ENCODE measurements at regions not wholly inside any gene's neighbourhood (a gene's known extent, or its start where the extent isn't known, plus 50 kb on each side); places are given as distances from the start of the nearest gene placed in this dataset.

- FAIRE-seq: no peak
Measured at GRCh38 chr22:47329727-47330650, 567.5 kb downstream of the TBC1D22A start.

DNA sequence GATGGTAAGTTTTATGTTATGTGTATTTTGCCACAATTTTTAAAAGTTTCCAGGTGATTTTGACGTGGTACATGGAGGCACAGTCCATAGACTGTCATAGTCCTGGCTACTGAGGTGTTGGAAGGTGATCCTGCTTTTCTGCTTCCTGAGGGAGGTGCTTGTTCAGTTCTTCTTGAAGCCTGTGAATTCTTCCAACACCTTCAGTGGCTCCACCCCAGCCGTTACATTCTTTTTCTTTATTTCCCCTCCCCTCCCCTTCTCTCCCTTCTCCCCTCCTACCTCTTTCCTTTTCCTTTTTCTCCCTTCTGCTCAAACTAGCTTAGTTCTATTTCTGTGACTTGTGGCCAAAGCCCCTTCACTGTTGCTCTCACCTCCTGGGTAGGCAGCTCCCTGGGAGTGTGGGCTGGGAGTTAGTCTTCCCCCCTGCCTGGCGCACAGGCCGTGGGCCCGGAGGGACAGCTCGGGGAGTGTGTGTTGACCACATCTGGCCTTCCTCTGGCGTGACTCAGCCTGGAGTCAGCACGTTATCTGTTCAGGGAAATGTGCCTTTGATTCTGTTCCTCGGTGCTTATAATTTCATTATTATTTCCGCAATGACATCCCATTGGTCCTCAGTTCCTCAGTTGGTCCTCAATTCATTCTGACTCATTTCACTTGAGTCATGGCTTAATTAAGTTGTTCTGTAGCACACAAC is 566.2 kb downstream of the TBC1D22A start:
- FAIRE-seq (no peak), DNase-seq (ENCODE audit: insufficient read length, low spot score) (no peak)
- TF ChIP-seq PAX5 (IDR thresholded peaks at IDR 0.05; ENCODE audit: insufficient read depth, low read length, severe bottlenecking) (no peak), POU2F2 (IDR thresholded peaks at IDR 0.05; ENCODE audit: low read depth, low read length) (no peak), POLR2A (IDR thresholded peaks at IDR 0.05; ENCODE audit: low read depth, low read length) (no peak), TAF1 (IDR thresholded peaks at IDR 0.05; ENCODE audit: low read depth, low read length) (no peak), SPI1 (IDR thresholded peaks at IDR 0.05; ENCODE audit: low read depth, low read length) (no peak), POLR2AphosphoS5 (IDR thresholded peaks at IDR 0.05; ENCODE audit: low read depth, low read length) (no peak)

More at GRCh38 chr22:47329727-47330650, 567.5 kb downstream of the TBC1D22A start:
- DNase-seq (ENCODE audit: insufficient read length, low spot score): no peak
- TF ChIP-seq POU2F2 (IDR thresholded peaks at IDR 0.05; ENCODE audit: low read depth, low read length): no peak
- TF ChIP-seq PAX5 (IDR thresholded peaks at IDR 0.05; ENCODE audit: insufficient read depth, low read length, severe bottlenecking): no peak
- TF ChIP-seq POLR2A (IDR thresholded peaks at IDR 0.05; ENCODE audit: low read depth, low read length): no peak
- no peak for TF ChIP-seq TAF1 (IDR thresholded peaks at IDR 0.05; ENCODE audit: low read depth, low read length)
- no peak for TF ChIP-seq POLR2AphosphoS5 (IDR thresholded peaks at IDR 0.05; ENCODE audit: low read depth, low read length)
- no peak for TF ChIP-seq SPI1 (IDR thresholded peaks at IDR 0.05; ENCODE audit: low read depth, low read length)

- DNase-seq (ENCODE audit: insufficient read length, low spot score) (no peak), FAIRE-seq (no peak)
- TF ChIP-seq POLR2AphosphoS5 (IDR thresholded peaks at IDR 0.05; ENCODE audit: low read depth, low read length) (no peak), POU2F2 (IDR thresholded peaks at IDR 0.05; ENCODE audit: low read depth, low read length) (no peak), TAF1 (IDR thresholded peaks at IDR 0.05; ENCODE audit: low read depth, low read length) (no peak), SPI1 (IDR thresholded peaks at IDR 0.05; ENCODE audit: low read depth, low read length) (no peak), POLR2A (IDR thresholded peaks at IDR 0.05; ENCODE audit: low read depth, low read length) (no peak), PAX5 (IDR thresholded peaks at IDR 0.05; ENCODE audit: insufficient read depth, low read length, severe bottlenecking) (no peak)
Measured at GRCh38 chr22:47327241-47327640, 564.8 kb downstream of the TBC1D22A start.

- no peak for DNase-seq (ENCODE audit: insufficient read length, low spot score)
- TF ChIP-seq SPI1 (IDR thresholded peaks at IDR 0.05; ENCODE audit: low read depth, low read length): no peak
- no peak for TF ChIP-seq TAF1 (IDR thresholded peaks at IDR 0.05; ENCODE audit: low read depth, low read length)
- TF ChIP-seq POLR2A (IDR thresholded peaks at IDR 0.05; ENCODE audit: low read depth, low read length): no peak
- TF ChIP-seq PAX5 (IDR thresholded peaks at IDR 0.05; ENCODE audit: insufficient read depth, low read length, severe bottlenecking): no peak
- FAIRE-seq: no peak
Measured at GRCh38 chr22:47325249-47325648, 562.8 kb downstream of the TBC1D22A start.

- no peak for DNase-seq (ENCODE audit: insufficient read length, low spot score)
- FAIRE-seq: no peak
- no peak for TF ChIP-seq SPI1 (IDR thresholded peaks at IDR 0.05; ENCODE audit: low read depth, low read length)
- TF ChIP-seq POLR2A (IDR thresholded peaks at IDR 0.05; ENCODE audit: low read depth, low read length): no peak
- no peak for TF ChIP-seq PAX5 (IDR thresholded peaks at IDR 0.05; ENCODE audit: insufficient read depth, low read length, severe bottlenecking)
Measured at GRCh38 chr22:47324435-47324990, 562.1 kb downstream of the TBC1D22A start.

DNA sequence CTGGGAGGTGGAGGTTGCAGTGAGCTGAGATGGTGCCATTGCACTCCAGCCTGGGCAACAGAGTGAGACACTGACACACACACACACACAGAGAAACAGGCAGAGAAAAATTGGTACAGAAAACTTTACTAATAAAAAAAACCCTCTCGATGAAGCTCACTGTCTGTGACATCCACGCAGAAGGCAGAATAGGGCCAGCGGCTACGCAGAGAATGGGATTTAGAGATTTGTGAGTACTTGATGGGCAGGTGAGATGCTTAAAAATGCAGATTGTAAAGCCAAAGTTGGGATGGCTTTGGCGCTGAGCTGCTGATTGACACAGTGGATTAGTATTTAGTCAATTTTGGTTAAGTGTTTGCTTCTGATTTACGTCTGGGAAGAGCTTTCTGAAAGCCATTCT is 561.1 kb downstream of the TBC1D22A start:
- TF ChIP-seq SPI1 (IDR thresholded peaks at IDR 0.05; ENCODE audit: low read depth, low read length) (no peak), TAF1 (IDR thresholded peaks at IDR 0.05; ENCODE audit: low read depth, low read length) (no peak), POU2F2 (IDR thresholded peaks at IDR 0.05; ENCODE audit: low read depth, low read length) (no peak), POLR2AphosphoS5 (IDR thresholded peaks at IDR 0.05; ENCODE audit: low read depth, low read length) (no peak), PAX5 (IDR thresholded peaks at IDR 0.05; ENCODE audit: insufficient read depth, low read length, severe bottlenecking) (no peak), POLR2A (IDR thresholded peaks at IDR 0.05; ENCODE audit: low read depth, low read length) (no peak)
- FAIRE-seq (no peak), DNase-seq (ENCODE audit: insufficient read length, low spot score) (no peak)

- DNase-seq (ENCODE audit: insufficient read length, low spot score) (no peak), FAIRE-seq (no peak)
- TF ChIP-seq TAF1 (IDR thresholded peaks at IDR 0.05; ENCODE audit: low read depth, low read length): no peak
- no peak for TF ChIP-seq POLR2AphosphoS5 (IDR thresholded peaks at IDR 0.05; ENCODE audit: low read depth, low read length)
- no peak for TF ChIP-seq POU2F2 (IDR thresholded peaks at IDR 0.05; ENCODE audit: low read depth, low read length)
- TF ChIP-seq PAX5 (IDR thresholded peaks at IDR 0.05; ENCODE audit: insufficient read depth, low read length, severe bottlenecking): no peak
- no peak for TF ChIP-seq POLR2A (IDR thresholded peaks at IDR 0.05; ENCODE audit: low read depth, low read length)
- no peak for TF ChIP-seq SPI1 (IDR thresholded peaks at IDR 0.05; ENCODE audit: low read depth, low read length)
Measured at GRCh38 chr22:47322854-47323253, 560.4 kb downstream of the TBC1D22A start.

- no peak for FAIRE-seq
- TF ChIP-seq POLR2A (IDR thresholded peaks at IDR 0.05; ENCODE audit: low read depth, low read length) (no peak), PAX5 (IDR thresholded peaks at IDR 0.05; ENCODE audit: insufficient read depth, low read length, severe bottlenecking) (no peak), POLR2AphosphoS5 (IDR thresholded peaks at IDR 0.05; ENCODE audit: low read depth, low read length) (no peak), SPI1 (IDR thresholded peaks at IDR 0.05; ENCODE audit: low read depth, low read length) (no peak), POU2F2 (IDR thresholded peaks at IDR 0.05; ENCODE audit: low read depth, low read length) (no peak), TAF1 (IDR thresholded peaks at IDR 0.05; ENCODE audit: low read depth, low read length) (no peak)
Measured at GRCh38 chr22:47320560-47320959, 558.1 kb downstream of the TBC1D22A start.

More at GRCh38 chr22:47320560-47320959, 558.1 kb downstream of the TBC1D22A start:
- no peak for DNase-seq (ENCODE audit: insufficient read length, low spot score)

All from GM12891 (cell line).